ENCODE measurements at regions not wholly inside any gene's neighbourhood (a gene's known extent, or its start where the extent isn't known, plus 50 kb on each side); places are given as distances from the start of the nearest gene placed in this dataset.

DNA sequence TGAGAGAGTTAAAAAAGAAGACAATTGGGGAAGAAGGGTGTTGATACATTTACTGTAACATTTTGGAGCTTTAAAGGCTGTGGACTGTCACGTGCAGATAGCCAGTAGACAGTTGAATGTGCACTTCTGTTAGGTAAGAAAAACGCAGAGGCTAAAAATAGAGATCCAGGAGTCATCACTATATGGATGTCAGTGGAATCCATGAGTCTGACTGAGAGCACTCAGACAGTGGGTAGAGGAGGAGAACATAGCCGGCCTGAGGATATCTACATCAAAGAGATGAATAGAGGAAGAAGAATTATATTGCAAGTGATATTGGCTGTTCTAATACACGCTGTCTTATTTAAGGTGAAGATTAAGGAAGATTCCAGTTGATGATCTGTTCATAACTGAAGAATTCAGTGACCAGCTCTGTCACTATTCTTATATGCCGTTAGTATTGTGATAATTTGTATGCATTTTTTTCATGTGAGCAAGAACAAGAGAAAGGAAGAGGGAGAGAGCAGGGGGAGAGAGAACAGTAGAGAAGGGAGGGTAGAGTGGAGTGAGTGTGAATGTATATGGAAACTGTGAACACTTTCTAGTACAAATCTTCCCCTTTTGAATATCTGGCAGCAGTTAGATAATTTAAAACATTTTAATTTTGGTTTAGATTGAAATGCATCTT lies 344.8 kb downstream of the CHRM3 start:
- DNase-seq (ENCODE audit: extremely low read depth, low read depth), result no peak

DNA sequence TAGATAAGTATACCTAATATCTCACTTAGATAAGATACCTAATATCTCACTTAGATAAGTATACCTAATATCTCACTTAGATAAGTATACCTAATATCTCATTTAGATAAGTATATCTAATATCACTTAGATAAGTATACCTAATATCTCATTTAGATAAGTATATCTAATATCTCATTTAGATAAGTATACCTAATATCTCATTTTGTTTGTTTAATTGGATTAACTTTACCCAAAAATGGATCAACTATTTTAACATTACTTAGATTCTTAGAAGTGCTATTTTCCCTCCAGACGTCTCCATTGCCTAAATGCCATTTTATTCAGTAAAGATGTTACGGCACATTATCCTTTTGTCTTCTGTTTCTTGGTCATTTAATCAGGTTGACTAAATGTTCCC lies 346.4 kb downstream of the CHRM3 start:
- TF ChIP-seq, protein P1, sequence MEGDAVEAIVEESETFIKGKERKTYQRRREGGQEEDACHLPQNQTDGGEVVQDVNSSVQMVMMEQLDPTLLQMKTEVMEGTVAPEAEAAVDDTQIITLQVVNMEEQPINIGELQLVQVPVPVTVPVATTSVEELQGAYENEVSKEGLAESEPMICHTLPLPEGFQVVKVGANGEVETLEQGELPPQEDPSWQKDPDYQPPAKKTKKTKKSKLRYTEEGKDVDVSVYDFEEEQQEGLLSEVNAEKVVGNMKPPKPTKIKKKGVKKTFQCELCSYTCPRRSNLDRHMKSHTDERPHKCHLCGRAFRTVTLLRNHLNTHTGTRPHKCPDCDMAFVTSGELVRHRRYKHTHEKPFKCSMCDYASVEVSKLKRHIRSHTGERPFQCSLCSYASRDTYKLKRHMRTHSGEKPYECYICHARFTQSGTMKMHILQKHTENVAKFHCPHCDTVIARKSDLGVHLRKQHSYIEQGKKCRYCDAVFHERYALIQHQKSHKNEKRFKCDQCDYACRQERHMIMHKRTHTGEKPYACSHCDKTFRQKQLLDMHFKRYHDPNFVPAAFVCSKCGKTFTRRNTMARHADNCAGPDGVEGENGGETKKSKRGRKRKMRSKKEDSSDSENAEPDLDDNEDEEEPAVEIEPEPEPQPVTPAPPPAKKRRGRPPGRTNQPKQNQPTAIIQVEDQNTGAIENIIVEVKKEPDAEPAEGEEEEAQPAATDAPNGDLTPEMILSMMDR (IDR thresholded peaks at IDR 0.05; ENCODE audit: low read depth, low read length), result no peak
- no peak for DNase-seq (ENCODE audit: extremely low read depth, low read depth)

More for the DNA sequence above, 344.8 kb downstream of the CHRM3 start:
- TF ChIP-seq, protein P1 (IDR thresholded peaks at IDR 0.05; ENCODE audit: low read depth, low read length), result no peak

DNA sequence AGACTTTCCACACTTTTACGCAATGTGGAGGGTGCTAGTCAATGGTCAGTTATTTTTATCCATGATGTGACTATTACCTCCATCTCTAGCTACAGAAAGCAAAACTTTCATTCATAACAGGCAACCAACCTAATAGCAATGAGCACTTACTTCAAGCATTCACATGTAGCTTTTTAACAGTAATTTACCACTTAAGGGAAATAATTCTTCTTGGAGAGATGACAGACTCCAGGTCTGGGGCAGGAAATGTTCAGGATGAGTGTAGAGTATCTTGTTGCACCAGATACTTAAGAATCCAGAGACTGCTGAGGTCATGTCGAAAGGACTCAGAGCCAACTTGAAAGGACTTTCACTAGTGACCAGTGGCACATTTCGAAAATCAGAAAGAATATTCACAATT lies 347.6 kb downstream of the CHRM3 start:
- TF ChIP-seq, protein P1 (IDR thresholded peaks at IDR 0.05; ENCODE audit: low read depth, low read length), result no peak
- DNase-seq (ENCODE audit: extremely low read depth, low read depth), result no peak

DNA sequence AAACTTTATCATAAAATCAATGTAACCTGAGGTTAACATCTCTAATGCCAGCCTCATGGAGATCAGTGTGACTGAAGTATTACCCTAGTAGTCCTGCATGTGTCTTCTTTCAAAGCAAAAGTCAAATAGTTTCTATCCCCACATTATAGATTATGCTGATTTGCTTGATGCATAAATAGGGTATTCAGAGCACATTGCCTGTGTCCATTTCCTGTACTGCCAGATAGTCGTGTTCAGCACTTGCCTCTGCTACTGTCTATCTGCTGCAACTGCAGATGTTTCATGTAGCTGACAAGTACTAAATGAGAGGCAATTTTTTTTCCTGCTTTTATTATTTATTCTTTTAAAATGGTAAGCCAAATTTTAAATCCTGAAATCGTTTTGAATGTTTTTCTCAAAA lies 348.7 kb downstream of the CHRM3 start:
- TF ChIP-seq, protein P1 (IDR thresholded peaks at IDR 0.05; ENCODE audit: low read depth, low read length), result no peak
- DNase-seq (ENCODE audit: extremely low read depth, low read depth), result no peak

DNA sequence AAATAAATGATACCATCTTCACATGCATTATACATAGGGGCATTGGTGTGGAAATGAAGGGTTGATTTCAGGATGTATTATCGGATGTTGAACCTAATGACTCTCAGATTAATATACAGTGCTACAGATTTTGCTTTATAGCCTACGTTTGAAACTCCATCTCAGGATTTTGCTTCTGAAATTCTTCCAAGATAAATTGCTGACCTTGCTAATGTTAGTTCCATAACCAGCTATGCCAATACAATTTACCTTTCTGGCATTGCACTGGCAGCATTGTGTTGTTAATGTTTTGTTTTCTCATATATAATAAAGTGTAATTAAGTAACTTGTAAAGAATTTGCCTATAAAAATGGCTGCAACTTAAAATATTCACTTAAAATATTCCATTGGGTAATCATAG lies 350.1 kb downstream of the CHRM3 start:
- TF ChIP-seq, protein P1 (IDR thresholded peaks at IDR 0.05; ENCODE audit: low read depth, low read length), result no peak
- DNase-seq (ENCODE audit: extremely low read depth, low read depth), result no peak

DNA sequence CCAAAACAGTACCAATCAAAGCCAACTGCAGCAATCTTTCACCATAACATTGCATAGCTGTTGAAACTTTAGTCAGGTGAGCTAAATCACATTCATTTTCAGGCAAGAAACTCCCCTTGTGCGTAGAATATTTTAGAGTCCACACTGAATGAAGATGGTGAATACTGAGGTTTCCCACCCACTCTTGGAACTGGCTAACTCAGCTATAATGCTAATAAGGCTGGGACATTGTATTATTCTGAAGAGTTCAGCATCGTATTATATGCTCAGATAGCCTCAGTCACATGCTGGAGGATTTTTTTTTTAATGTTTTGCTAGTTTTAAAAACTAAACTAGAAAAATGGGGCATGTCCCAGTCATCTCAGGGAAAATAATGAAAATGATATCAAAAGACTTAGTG lies 352.3 kb upstream of the FMN2 start:
- TF ChIP-seq, protein P1 (IDR thresholded peaks at IDR 0.05; ENCODE audit: low read depth, low read length), result no peak
- DNase-seq (ENCODE audit: extremely low read depth, low read depth), result no peak

DNA sequence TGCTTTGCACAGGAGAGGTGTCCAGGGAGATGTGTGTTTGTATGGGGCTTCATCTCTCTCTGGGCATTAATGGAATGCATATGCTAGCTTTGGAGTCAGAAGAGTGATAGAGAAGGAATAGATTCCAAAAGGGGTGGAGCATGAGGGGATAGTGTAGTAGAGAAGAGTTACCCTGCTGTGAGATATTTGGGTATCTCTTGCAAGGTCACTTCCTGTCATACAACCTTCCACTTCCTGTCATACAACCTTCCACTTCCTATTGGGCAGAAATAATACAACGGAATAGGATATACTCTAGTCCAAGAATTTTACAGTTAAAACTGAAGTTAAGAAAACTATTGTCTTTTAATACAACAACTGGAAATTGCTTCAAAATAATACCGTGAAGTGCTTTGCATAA lies 351.8 kb upstream of the FMN2 start:
- TF ChIP-seq, protein P1 (IDR thresholded peaks at IDR 0.05; ENCODE audit: low read depth, low read length), result no peak
- no peak for DNase-seq (ENCODE audit: extremely low read depth, low read depth)

Data from AG09319 (cell line).